Left renal cortex interstitium (tissue), 4 donors: ENCODE measurements at regions not wholly inside any gene's neighbourhood (a gene's known extent, or its start where the extent isn't known, plus 50 kb on each side); places are given as distances from the start of the nearest gene placed in this dataset.
"Not testable (repeated sequence)": the region's sequence is repeated elsewhere in the genome, so short reads cannot be mapped to it uniquely, and the experiment has no call there.

ENCODE experiments used
- DNase-seq, 4 donors: peaks; one replicate each; pipeline ENCODE4 v3.0.0-alpha.2; 2013; ENCODE audit warnings: low read depth in 4 of 4, low spot score in 2 of 4, missing footprints in 1 of 4

- DNase-seq: no peak
Observed at GRCh38 chr7:9029681-9030530, 596.5 kb downstream of the NXPH1 start.

- DNase-seq: no peak
Observed at GRCh38 chr7:9030976-9031375, 597.6 kb downstream of the NXPH1 start.

GRCh38 chr7:9031386-9031785 is 598.0 kb downstream of the NXPH1 start:
- no peak for DNase-seq

- no peak for DNase-seq
Observed at GRCh38 chr7:9036080-9036479, 602.7 kb downstream of the NXPH1 start.

GRCh38 chr7:9071160-9071762 is 637.9 kb downstream of the NXPH1 start:
- DNase-seq: no peak

GRCh38 chr7:9075774-9076173 is 642.4 kb downstream of the NXPH1 start:
- not testable (repeated sequence) for DNase-seq

GRCh38 chr7:9082203-9082602 is 648.8 kb downstream of the NXPH1 start:
- no peak for DNase-seq

- DNase-seq: no peak
Observed at GRCh38 chr7:9083837-9084236, 650.4 kb downstream of the NXPH1 start.

GRCh38 chr7:9091282-9091681 is 657.9 kb downstream of the NXPH1 start:
- no peak for DNase-seq

GRCh38 chr7:9097565-9098060 is 664.2 kb downstream of the NXPH1 start:
- DNase-seq: no peak

GRCh38 chr7:9100289-9100688 is 666.9 kb downstream of the NXPH1 start:
- DNase-seq: no peak

- DNase-seq: no peak
Observed at GRCh38 chr7:9102846-9103245, 669.4 kb downstream of the NXPH1 start.

GRCh38 chr7:9106747-9107146 is 673.3 kb downstream of the NXPH1 start:
- no peak for DNase-seq

GRCh38 chr7:9120331-9120730 is 686.9 kb downstream of the NXPH1 start:
- no peak for DNase-seq

- DNase-seq: no peak
Observed at GRCh38 chr7:9124320-9124719, 690.9 kb downstream of the NXPH1 start.

- no peak for DNase-seq
Observed at GRCh38 chr7:9125246-9125645, 691.8 kb downstream of the NXPH1 start.

- no peak for DNase-seq
Observed at GRCh38 chr7:9127901-9128300, 694.5 kb downstream of the NXPH1 start.

- DNase-seq: no peak
Observed at GRCh38 chr7:9148687-9149086, 715.3 kb downstream of the NXPH1 start.

GRCh38 chr7:9149499-9150082 is 716.2 kb downstream of the NXPH1 start:
- DNase-seq: no peak

GRCh38 chr7:9163691-9164090 is 730.3 kb downstream of the NXPH1 start:
- DNase-seq: not testable (repeated sequence)

- DNase-seq: no peak
Observed at GRCh38 chr7:9175871-9176270, 742.5 kb downstream of the NXPH1 start.

GRCh38 chr7:9181356-9181755 is 747.9 kb downstream of the NXPH1 start:
- DNase-seq: no peak
